HK-2 (cell line): ENCODE measurements at regions not wholly inside any gene's neighbourhood (a gene's known extent, or its start where the extent isn't known, plus 50 kb on each side); places are given as distances from the start of the nearest gene placed in this dataset.
"Not testable (repeated sequence)": the region's sequence is repeated elsewhere in the genome, so short reads cannot be mapped to it uniquely, and the experiment has no call there.

Experiments
- DNase-seq: peaks from one replicate; pipeline ENCODE4 v3.0.0-alpha.2; 2018; ENCODE audit not compliant: unreplicated experiment

DNA sequence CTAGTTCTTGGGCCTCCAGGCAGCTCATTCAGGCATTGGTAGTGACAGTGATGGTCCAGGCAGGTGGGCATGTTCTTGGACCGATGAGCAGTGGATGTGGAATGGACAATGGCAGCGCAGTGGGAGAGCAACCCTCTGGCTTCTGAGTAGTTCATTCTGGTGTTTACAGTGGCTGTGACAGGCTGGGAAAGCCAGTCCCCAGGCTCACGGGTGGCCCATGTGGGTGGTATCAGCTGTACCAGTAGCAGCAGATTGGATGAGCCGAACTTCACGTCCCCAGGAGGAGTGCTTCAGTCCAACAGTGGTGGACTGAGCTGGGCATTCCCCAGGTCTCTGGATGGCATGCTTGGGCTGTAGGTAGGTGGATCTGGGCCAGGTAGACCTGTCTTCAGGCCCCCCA is 515.6 kb upstream of the ACO1 start:
- DNase-seq: no peak

DNA sequence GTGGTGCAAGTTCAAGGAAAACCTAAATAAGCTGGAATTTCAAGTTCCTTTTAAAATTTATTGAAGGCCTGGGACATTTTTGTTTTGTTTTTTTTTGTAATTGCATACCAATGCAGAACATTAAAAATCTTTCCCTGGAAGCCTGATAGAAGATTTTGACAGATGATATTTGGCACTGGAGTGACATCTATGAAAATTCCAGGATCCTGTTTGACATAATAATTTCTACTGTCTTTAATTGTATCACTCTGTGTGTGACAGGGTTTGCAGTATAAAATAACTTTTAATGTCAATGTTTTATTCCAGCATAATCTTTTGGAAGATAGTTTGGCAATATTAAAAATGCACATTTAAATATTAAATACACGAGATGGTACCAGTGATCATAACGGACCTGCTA is 514.2 kb upstream of the ACO1 start:
- no peak for DNase-seq

DNA sequence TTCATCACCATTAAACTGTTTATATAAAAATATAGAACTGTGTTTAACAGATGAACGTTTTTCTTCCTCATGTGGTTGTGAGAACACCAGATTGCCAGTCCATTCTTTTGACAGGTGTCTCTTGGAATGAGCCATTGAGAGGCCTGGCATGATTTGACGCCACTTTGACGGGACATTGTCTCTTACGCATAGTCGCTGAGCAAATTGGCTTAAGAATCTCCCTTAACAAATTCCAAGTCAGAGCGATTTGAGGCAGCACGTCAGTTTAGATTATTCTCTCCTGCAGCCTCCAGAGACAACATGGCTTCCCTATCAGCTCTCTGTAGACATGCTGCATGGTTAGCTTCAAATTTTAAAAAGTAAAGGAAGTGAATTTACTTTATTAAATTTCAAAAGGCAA is 510.7 kb upstream of the ACO1 start:
- DNase-seq: no peak

DNA sequence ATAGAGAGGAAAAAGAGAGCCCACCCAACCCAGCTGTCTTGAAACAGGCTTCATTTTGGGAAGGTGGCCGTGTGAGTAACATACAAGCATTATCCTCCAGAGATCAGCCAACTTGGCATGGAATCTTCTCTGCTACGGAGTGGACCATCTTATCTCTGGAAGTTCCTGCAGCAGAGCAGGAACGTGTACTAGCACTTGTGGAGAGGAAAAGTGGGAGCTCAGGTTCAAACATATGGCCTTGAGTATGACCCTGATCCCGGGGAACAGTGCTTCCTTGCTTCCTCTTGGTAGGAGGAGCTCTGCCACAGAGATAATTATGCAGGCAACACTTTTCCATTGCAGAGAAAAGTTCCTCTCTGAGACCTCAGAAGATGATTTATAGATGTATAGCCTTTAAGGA is 490.4 kb upstream of the ACO1 start:
- no peak for DNase-seq

DNA sequence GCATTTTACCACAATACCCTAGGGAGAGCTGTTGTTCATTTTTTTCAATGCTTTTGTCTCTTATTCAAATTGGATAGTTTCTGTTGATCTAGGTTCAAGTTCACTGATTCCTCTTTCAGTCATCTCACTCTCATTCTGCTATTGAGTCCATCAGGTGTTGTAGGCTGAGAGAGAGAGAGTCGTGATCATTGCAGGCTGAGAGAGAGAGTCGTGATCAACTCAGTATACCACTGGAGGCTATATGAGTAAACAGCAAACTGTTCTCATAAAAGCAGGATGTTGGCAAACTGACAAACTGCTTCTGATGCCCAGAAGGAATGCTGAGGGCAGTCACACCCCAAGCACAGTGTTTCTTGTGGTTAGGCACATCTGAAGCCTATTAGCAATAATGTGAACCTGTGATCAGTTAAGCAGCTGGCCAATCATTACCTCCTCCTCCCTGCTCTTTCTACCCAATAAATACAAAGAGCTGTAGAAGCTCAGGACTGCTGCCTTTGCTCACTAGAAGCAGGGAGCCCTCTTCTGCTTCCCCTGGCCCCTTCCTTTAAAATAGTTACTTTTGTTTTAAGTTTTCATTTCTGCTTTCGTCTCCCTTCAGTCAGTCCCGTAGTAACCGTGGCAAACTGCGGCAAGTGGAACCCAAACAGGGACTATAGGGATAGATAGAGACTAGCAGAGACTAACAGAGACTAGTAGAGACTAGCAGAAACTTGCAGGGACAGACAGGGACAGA is 476.1 kb upstream of the ACO1 start:
- DNase-seq: no peak

DNA sequence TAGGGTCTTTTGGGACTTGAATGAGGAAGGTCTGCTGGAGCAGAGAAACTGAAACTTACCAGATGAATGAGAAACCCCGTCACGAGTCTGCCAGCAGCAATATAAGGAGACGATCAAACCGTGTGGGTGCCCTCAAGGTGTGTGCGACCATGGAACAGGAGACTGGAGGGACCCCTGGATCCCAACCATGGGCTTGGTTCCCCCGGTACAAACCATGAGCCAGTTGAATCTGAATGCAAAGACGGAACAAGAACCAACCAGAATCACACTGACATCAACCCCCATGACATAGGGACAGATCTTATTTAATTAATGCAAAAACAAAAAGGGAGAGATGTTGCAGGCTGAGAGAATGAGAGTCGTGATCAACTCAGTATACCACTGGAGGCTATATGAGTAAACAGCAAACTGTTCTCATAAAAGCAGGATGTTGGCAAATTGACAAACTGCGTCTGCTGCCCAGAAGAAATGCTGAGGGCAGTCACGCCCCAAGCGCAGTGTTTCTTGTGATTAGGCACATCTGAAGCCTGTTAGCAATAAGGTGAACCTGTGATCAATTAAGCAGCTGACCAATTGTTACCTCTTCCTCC is 475.5 kb upstream of the ACO1 start:
- DNase-seq: no peak

DNA sequence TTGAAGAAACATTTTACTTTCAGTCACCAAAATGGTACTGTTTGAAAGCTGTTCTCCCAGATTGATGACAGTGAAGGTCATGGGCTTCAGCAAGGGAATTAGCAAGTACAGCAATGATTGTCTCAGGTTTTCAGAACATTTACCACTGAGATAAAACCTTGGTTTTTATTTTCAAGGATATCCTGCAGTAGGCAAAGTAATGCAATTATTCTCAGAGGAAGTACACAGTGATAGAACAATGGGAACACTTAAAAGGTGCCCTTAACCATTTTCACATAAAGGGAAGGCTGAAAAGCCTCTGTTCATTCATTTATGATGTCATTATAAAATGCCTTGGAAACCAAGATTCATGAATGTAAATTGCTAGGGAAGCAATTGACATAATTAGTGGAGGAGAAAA is 471.8 kb upstream of the ACO1 start:
- no peak for DNase-seq

DNA sequence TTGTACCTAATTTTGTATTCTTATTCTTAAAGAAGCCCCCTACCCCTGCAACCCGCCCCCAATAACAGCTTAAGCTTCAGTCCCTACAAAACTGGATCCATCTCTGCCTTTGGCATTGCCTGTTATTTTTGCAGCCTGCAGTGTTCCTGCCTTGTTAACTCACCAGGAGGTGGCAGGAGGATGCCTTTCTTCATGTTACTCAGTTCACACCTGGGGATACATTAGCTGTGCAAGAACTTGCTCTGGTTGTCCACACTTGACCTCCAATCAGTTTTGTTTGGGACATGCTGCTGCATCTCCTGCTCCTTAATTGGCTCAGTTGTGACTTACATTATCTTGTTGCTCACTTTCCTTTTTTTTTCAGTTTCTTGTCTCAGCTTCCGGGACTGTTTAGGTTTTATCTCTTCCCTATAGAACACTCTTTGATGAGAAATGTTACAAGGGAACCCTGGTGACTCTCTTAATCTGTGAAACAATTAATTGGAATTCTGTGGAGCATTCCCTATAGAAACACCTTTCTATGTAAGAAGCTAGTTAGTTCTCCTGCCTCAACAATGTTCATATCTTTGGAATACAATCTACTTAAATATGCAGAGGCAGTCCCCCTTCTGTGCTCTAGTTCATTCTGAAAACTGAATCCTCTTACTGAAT is 467.7 kb upstream of the ACO1 start:
- no peak for DNase-seq

DNA sequence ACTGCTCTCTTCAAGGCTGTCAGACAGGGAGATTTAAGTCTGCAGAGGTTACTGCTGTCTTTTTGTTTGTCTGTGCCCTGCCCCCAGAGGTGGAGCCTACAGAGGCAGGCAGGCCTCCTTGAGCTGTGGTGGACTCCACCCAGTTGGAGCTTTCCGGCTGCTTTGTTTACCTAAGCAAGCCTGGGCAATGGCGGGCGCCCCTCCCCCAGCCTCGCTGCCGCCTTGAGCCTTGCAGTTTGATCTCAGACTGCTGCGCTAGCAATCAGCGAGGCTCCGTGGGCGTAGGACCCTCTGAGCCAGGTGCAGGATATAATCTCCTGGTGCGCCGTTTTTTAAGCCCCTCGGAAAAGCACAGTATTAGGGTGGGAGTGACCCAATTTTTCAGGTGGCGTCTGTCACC is 446.7 kb upstream of the ACO1 start:
- DNase-seq: not testable (repeated sequence)

DNA sequence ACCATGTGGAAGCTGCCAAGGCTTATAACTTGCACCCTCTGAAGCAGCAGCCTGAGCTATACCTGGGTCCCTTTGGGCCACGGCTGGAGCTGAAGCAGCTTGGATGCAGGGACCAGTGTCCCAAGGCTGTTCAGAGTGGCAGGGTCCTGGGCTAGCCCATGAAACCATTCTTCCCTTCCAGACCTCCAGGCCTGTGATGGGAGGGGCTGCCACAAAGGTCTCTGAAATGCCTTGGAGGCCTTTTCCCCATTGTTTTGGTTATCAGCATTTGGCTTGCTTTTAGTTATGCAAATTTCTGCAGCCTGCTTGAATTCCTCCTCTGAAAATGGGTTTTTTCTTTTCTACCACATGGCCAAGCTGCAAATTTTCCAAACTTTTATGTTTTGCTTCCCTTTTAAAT is 433.7 kb upstream of the ACO1 start:
- DNase-seq: no peak

DNA sequence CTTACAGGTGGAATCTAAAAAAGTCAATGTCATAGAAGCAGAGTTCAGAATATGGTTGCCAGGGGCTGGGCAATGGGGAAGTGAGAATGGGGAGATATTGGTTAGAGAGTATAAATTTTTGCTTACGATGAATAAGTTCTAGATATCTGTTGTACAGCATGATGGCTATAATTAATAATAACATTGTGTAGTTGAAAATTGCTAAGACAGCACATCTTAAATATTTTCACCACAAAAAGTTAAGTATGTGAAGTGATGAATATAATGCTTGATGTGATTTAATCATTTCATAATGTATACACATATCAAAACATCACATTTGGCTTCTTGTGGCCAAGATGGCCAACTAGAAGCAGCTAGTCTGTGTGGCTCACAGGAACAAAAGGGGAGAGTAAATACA is 425.9 kb upstream of the ACO1 start:
- no peak for DNase-seq

DNA sequence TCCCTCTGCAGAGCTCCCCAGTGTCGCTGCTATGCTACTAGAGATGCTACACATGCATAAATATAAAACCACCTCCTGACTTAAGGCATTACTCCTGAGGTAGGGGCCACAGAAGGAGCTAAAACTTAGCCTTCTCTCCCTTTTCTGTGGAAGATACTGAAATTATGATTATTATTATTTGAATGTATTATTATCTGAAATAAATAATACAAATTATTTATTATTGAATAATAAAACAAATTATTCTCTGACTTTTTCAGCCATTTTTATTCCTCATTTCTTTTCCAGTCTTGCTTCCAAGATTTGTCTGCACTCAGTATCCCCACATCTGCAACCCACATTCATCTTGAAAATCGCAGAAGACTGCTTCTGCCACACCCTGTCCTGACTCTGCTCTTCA is 414.9 kb upstream of the ACO1 start:
- no peak for DNase-seq

DNA sequence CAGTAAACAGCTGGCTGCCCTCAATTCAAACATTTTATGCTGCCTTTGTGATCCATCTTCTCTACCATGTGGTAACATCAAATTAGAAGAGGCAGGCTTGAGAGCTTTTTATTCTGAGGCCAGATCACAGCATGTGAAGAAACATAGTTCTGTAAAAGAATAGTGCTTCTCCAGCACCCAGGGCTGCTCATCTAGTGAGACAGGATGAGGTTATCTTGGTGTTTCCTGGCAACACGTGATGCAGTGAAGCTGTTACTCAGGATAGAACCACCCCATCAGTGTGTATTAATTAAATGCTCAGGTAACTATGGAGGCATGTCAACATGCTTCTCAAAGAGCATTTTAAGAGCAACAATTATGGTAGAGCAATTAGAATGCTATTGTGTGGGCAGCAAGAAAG is 400.5 kb upstream of the ACO1 start:
- DNase-seq: no peak

DNA sequence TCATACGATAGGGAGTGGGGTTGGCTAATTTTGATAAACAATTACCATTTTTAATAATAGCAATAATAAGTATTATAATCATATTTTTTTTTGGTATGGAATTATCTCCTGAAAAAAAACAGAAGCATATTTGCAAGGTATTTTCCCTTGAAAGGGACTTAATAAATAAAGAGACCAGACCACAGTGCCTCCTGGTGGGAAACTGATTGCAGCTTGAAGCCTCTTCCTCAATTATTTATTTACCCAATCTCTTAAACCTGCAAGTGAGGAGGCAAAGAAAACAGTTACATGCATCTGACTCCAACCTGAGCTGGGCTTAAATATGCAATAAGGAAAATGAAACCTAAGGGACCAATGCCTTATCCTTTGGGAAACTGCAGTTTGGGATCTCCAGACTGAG is 388.1 kb upstream of the ACO1 start:
- DNase-seq: no peak

DNA sequence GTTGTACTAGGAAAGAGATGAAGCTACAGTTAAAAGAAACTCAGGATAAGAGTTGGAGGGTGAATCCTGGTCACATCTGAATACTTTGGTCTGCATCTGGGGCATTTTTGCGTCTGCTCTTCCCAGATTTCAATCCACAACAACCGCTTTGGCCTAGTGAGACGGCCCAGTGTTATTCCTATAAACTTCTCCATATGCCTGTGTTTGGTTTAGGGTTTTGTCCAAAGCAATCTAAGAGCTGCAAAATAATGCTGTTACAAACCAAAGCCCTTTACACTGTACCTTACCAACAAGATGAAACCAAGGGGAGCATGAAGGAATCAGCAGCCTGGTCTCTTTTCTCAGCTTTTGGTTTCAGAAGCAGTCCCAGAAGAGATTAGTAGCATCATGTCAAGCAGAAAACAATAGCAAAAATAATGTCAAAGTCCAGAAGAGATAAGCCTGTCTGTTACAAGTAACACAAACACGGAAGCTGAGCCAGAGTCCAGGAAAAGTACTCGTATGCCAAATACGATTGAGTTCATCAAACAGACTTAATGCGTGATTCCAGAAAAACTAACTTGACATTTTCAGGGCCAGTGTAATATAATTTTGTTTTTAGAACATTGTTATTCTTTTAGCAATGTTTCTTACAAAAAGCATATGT is 379.9 kb upstream of the ACO1 start:
- DNase-seq: no peak

DNA sequence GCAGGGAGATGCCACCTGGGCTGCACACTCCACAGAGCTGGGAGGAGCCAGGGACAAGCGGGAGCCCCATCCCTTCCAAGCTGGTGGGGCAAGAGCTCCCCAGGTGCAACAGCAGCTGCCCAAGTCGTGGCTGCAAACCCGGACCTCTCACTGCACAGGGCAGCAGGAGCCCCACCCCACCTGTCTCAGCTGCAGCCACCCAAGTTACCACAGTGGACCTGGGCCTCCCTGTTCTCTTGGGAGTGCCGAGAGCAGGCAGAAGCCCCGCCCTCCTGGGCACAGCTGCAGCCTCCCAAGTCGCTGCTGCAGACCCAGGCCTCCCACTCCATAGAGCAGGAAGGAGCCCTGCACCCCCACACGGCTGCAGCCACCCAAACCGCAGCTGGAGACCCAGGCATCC is 374.1 kb upstream of the ACO1 start:
- DNase-seq: no peak

DNA sequence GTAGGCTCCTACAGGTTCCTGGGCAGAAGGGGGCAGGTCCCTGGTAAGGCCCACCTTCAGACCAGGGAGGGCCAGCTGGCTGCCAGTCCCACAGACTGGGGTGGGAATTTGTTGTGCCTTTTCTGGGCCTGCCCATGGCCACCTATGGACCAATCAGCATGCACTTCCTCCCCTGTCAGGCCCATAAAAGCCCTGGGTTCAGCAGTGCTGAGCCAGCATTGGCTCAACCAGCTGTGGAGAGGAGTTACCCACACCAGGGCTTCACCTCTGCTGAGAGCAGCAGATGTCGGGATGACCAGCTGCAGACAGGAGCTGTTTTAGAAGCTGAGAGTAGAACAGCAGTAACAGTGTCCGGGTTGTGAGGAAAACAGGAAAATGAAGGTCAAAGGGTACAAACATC is 373.4 kb upstream of the ACO1 start:
- no peak for DNase-seq

DNA sequence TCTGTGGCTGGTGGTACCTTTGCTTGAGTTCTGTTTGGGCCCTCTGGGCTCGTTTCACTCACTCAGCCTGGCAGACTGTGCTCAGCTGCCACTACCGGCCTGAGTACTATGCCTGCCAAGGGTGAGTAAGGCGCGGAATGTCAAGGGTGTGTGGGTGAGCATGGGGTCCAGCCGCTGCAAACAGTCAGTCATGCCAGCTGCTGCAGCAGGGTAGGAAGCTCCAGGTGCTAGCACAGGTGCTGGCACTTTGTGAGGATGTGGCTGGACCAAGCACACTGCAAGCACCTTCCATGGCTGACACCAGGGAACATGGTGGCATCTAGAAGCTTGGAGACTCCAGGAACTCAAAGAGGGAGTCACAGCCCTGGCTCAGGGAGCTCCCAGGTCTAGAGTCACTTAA is 368.6 kb upstream of the ACO1 start:
- no peak for DNase-seq

DNA sequence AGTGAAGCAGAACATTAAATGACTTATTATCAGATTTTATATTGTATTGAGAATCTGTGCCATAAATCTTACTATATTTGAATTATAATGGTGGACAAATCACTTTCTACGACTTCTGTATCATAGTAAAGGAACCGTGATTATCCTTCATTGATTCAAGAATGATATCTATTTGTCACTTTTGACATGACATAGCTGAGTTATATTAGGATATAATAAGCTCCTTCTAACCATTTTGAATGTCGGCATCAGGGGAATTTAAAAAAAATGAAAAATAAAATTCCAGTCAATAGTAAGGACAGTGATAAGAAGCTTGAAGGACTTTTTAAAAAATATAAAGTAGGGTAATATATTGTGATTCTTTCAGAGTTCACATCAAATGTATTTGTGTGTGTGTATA is 338.9 kb upstream of the ACO1 start:
- no peak for DNase-seq

DNA sequence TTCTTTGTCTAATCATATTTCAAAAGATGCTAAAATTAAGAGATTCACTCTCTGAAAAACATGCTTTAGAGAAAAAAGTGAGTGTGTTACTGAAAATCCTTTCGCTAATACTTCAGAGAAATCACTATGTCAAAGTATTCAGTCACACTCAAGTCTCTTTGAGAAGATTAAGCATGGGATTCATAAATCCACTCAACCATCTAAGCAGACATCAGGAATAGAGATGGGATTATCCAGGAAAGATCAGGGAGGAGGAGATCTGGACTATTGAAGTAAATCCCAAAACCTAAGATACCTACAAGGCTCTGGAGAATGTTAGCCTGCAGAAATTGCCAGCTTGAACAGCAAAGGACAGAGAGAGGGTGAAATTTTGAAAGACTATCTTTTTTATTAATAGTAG is 317.2 kb upstream of the ACO1 start:
- DNase-seq: no peak

DNA sequence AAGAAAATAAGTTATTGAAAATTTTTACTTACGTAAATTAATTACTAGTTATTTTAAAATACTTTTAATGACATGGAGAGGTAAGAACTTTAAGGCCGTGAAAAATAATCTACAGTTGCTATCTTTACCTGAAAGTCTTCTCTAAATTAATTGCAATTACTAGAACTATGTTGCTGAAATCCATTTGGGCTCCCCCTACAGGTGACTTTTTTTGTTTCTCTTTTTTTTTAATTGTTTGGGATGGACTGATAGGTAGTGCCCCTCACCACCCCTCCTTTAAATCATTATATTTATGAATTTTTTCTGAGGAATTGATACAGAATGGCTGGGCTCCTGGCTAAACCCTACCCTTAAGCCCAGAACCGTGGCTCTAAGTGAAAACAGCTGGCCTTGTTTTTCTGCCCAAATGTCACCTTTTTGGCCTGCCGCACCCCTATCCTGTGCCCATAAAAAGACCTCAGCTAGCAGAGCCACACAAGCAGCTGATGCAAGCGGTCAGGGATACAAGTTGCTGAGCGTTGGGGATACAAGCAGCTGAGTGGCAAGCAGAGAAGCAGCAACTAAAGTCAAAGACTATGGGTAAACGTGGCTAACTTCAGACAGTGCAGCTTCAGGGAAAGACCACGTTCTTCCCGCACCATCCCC is 315.2 kb upstream of the ACO1 start:
- no peak for DNase-seq

DNA sequence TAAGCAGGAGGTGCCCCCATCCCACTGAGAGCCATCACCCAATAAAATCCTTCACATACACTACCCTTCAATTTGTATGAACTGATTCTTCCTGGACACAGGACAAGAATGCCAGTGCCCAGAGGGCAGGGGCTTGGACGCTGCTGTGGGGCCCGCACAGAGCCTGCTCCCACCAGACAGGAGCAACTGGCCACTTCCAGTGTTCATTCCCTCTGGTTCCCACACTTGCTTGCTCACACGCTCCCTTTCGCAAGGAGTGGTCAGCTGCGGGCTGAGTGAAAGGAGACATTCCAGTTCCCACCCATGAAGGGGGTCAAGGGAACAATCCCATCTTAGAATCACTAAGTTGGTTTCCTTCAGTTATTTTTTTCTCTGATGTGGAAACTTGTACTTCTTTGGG is 314.5 kb upstream of the ACO1 start:
- no peak for DNase-seq

DNA sequence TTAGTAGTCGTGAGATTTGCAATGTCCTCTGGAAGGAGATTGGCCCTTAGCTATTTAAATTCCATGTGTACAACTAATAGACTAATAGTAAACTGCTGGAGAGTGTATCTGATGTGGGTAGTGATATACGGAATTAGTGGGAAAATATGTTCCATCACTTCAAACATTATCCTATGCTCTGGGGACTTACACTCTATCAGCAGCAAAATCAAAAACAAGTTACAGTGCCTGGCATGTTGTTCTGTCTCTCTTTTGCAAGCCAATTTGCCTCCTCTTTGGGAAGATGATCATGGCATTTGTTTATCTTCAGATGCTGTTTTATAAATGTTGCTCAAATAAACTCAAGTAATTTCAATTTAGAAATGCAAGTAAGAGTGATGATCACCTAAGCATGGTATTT is 311.9 kb upstream of the ACO1 start:
- DNase-seq: no peak
